Astrocyte of the spinal cord (primary cell): ENCODE measurements at regions not wholly inside any gene's neighbourhood (a gene's known extent, or its start where the extent isn't known, plus 50 kb on each side); places are given as distances from the start of the nearest gene placed in this dataset.

Experiments
- DNase-seq: peaks from one replicate; pipeline ENCODE4 v3.0.0; 2011; ENCODE audit warnings: low read depth, low spot score
- H3K4me3 ChIP-seq: 2 replicates; pipeline ENCODE4 v1.5.1; 2011; ENCODE audit warnings: low read depth, mild to moderate bottlenecking, low read length, moderate library complexity
- in situ Hi-C: cut with HindIII; loops from 2 replicates; pipeline ENCODE4 v1.10.0; 2017; ENCODE audit warnings: low sequenced_read_pairs
- TF ChIP-seq, protein P1 (sequence below): IDR thresholded peaks from 2 replicates; pipeline ENCODE4 v1.5.1; 2012; ENCODE audit warnings: low read depth, mild to moderate bottlenecking, low read length, inconsistent platforms

DNA sequence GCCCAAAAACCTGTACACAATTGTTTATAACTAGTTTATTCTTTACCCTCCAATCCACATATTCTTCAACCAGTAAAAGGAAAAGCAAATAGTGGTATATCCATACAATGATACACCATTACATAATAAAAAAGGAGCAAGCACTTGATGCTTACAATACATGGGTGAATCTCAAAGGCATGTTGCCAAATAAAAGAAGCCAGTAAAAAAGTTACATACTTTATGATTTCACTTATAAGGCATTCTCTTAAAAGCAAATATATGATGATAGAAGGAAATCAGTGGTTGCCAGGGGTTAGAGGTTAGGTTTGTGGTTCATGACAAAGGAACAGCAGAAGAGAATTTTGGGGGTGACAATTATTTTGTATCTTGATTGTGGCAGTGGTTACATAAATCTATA is 896.1 kb upstream of the LCORL start:
- TF ChIP-seq, protein P1, sequence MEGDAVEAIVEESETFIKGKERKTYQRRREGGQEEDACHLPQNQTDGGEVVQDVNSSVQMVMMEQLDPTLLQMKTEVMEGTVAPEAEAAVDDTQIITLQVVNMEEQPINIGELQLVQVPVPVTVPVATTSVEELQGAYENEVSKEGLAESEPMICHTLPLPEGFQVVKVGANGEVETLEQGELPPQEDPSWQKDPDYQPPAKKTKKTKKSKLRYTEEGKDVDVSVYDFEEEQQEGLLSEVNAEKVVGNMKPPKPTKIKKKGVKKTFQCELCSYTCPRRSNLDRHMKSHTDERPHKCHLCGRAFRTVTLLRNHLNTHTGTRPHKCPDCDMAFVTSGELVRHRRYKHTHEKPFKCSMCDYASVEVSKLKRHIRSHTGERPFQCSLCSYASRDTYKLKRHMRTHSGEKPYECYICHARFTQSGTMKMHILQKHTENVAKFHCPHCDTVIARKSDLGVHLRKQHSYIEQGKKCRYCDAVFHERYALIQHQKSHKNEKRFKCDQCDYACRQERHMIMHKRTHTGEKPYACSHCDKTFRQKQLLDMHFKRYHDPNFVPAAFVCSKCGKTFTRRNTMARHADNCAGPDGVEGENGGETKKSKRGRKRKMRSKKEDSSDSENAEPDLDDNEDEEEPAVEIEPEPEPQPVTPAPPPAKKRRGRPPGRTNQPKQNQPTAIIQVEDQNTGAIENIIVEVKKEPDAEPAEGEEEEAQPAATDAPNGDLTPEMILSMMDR: no peak
- in situ Hi-C loops: no loop called here
- H3K4me3 ChIP-seq: no peak overlapping the region
- DNase-seq: peak; percentile 22

DNA sequence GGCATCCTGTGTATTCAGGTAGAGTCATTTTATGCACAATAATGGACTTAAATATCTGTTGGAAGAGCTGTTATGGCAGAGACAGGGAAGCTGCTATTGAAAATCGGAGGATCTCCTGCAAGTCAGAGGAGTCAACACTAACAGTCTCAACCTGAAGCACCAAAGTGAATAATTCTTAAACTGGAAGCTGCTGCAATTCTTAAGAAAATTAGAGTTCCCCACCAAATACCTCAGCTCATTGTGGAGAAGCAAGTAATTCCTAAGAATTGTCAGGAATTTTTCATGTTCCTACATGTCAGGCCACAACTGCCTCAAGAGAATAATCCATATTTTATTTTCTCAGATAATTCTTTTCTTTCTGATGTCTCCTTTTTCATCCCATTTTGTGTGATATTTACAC is 892.6 kb upstream of the LCORL start:
- H3K4me3 ChIP-seq: no peak overlapping the region
- DNase-seq: no peak
- TF ChIP-seq, protein P1: no peak
- in situ Hi-C loops: no loop called here

DNA sequence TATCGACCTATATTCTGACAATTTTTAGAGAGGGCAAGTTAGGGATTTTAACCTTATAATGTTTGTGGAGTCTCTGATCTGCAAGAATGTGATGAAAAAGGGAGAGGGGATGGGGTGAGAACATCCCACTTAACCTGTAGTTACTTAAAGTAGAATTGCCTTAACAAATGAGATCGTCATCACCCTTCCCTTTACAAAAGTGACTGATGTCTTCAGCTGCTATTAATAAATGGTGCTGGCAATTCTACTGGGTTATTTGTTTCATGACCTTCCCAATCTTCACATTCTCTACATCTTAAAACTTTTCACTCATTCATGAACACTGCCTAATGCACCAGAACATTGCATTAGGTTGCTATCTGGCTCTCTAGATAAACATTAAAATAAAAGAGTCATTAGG is 873.4 kb upstream of the LCORL start:
- in situ Hi-C loops: no loop called here
- no peak overlapping the region for H3K4me3 ChIP-seq
- DNase-seq: no peak
- TF ChIP-seq, protein P1: no peak

DNA sequence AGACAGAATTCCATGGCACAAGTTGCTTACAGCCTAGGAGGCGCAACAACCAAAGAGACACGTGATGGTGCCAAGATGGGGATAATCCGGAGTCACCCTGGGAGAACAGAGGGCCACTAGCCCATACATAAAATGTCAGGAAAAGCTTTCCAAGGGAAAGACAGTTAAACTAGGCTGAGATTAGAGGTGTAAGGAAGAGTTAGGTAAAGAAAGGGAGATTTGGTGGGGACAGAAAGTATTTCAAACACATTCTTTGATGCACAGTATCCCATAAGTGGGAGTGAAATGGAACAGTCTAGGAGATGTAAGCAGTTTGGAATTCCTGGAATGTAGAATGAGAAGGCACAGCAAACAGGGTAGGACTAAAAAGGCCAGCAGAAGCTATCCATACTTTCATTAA is 860.9 kb upstream of the LCORL start:
- H3K4me3 ChIP-seq: no peak overlapping the region
- in situ Hi-C loops: no loop called here
- TF ChIP-seq, protein P1: no peak
- peak; percentile 74 for DNase-seq

DNA sequence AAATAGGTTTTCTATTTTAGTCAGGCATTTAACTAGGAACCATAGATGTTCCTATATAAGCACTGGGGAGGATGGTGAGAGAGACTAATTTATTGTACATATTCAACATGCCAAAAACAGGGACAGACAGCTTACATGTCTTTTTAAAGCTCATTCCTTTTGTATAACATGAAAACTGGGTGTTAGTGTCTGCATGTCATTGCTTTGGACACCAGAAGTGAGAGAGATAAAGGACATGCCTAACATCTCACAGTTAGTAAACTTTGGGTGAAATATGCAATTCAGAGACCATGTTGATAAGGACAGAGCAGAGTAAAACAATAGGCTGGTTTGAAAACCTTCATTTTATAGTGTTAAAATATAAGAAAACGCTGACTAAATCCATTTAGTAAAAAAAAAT is 860.0 kb upstream of the LCORL start:
- no peak for DNase-seq
- in situ Hi-C loops: no loop called here
- TF ChIP-seq, protein P1: no peak
- no peak overlapping the region for H3K4me3 ChIP-seq

DNA sequence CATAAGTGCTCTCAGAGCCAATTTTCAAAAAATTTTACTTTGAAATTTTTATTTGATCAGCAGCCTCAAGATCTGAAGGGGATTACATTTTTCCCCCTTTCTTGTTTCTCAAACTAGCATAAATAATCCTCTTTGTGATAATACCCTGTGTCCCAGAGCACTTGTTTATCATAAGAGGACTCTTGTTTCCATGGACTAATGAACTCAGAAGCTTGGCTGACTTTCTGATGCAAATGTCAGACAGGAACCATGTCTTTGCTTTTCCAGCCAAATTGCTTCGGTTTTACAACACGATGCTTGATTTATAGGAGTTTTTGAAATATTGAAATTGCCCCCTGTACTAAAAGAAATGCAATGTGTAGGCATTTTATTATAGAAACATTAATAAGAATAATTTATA is 859.3 kb upstream of the LCORL start:
- in situ Hi-C loops: no loop called here
- no peak overlapping the region for H3K4me3 ChIP-seq
- no peak for DNase-seq
- TF ChIP-seq, protein P1: no peak

DNA sequence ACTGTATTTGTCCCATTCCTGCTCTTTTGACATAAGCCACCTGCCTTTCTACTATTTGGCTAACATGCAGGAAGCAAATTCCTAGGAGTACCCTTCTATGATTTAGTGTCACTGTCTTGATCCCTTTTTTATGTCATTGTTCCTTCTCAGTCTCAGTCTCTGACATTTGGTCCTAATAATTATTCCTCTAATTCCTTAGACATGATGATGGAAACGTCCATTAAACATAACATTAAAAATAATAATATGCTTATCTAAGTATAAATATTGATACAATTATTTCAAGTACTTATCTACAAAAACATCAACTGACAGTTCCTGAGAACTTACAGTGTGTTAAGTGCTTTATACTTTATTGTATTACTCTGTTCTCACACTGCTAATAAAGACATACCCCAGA is 857.0 kb upstream of the LCORL start:
- TF ChIP-seq, protein P1: no peak
- in situ Hi-C loops: no loop called here
- H3K4me3 ChIP-seq: no peak overlapping the region
- DNase-seq: no peak
